ENCODE measurements at regions not wholly inside any gene's neighbourhood (a gene's known extent, or its start where the extent isn't known, plus 50 kb on each side); places are given as distances from the start of the nearest gene placed in this dataset.
A peak's percentile ranks its signal among the peaks of the same experiment; 100 is the strongest.

DNA sequence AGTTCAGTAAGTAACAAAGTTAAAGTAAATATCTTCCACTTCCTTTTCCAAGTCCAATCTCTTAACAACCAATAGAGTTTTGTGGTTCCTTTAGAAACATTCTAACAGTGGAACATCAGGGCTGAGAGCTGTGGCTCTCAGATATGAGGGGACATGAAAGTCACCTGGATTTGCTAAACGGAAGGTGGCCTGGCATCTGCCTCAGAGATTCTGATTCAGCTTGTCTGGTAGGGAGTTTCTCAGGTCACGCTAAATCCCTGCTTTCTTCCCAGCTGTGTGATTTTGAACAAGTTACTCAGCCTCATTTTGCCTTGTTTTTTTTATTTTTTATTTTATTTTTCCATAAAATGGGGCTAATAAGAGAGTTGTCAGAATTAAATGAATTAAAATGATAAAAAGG, 411.0 kb upstream of the CDH11 start:
- no peak for DNase-seq (ENCODE audit: low read depth, low spot score)
- TF ChIP-seq, protein P1, sequence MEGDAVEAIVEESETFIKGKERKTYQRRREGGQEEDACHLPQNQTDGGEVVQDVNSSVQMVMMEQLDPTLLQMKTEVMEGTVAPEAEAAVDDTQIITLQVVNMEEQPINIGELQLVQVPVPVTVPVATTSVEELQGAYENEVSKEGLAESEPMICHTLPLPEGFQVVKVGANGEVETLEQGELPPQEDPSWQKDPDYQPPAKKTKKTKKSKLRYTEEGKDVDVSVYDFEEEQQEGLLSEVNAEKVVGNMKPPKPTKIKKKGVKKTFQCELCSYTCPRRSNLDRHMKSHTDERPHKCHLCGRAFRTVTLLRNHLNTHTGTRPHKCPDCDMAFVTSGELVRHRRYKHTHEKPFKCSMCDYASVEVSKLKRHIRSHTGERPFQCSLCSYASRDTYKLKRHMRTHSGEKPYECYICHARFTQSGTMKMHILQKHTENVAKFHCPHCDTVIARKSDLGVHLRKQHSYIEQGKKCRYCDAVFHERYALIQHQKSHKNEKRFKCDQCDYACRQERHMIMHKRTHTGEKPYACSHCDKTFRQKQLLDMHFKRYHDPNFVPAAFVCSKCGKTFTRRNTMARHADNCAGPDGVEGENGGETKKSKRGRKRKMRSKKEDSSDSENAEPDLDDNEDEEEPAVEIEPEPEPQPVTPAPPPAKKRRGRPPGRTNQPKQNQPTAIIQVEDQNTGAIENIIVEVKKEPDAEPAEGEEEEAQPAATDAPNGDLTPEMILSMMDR (IDR thresholded peaks at IDR 0.05; ENCODE audit: low read depth, low read length), result no peak
- in situ Hi-C loops (cut with HindIII; ENCODE audit: low sequenced_read_pairs), result no loop called here
- no peak overlapping the region for H3K4me3 ChIP-seq (ENCODE audit: low read depth, low read length)

DNA sequence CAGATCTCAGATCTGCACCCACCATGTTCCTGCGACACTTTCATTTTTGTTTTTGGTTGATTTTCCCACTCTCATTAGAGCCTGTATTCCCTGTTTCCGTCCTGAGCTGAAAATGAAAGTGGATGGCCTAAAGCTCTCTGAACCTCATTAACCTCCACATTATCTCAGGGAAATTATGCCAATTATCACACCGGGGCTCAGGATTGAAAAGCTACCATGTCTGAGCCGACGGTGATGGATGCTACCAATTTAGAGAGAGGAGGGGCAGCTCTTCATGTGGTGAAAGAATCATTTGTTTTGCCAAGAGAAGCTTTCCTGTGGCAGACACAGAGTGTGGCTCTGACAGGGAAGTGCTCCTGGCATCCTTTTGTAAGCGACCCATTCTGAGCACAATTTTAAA, 410.4 kb upstream of the CDH11 start:
- in situ Hi-C loops (cut with HindIII; ENCODE audit: low sequenced_read_pairs), result no loop called here
- no peak overlapping the region for H3K4me3 ChIP-seq (ENCODE audit: low read depth, low read length)
- no peak for DNase-seq (ENCODE audit: low read depth, low spot score)
- TF ChIP-seq, protein P1 (IDR thresholded peaks at IDR 0.05; ENCODE audit: low read depth, low read length), result no peak

DNA sequence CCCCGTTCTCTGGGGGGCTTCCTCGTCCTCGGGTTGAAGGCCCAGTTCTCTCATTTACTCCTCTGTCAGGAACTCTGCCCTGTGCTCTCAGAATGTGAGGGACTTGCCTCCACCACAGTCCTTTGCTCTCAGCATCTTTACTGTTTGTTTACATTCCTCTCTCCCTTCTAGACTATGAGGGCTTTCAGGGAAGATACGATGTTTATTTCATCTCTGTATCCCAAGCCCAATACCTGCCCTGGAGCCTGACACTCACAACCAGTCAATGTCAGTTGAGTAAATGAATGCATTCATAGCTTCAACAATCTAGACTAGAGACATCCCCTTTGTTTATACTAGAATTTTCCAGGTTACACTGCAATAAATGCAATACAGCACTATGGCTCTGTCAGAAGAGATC, 409.6 kb upstream of the CDH11 start:
- TF ChIP-seq, protein P1 (IDR thresholded peaks at IDR 0.05; ENCODE audit: low read depth, low read length), result no peak
- DNase-seq (ENCODE audit: low read depth, low spot score), result no peak
- no peak overlapping the region for H3K4me3 ChIP-seq (ENCODE audit: low read depth, low read length)
- in situ Hi-C loops (cut with HindIII; ENCODE audit: low sequenced_read_pairs), result no loop called here

DNA sequence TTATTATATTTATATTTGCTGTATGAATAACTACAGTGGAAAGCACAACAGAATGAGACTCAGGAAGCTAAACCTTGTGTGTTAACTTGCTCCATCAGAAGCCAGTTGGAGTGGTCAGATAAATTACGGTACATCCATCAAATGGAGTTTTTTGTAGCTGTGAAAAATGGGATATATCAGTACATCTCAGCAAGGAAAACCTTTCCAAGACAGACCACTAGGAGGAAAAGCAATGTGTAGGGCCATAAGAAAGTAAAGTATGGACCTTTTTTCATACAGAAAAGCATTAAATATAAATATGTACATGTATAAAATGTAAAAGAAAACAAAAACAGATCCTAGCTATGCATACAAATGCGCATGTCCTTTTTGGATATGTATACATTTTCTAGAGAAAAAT, 403.8 kb upstream of the CDH11 start:
- TF ChIP-seq, protein P1 (IDR thresholded peaks at IDR 0.05; ENCODE audit: low read depth, low read length), result peak; percentile 9
- in situ Hi-C loops (cut with HindIII; ENCODE audit: low sequenced_read_pairs), result no loop called here
- H3K4me3 ChIP-seq (ENCODE audit: low read depth, low read length), result no peak overlapping the region
- no peak for DNase-seq (ENCODE audit: low read depth, low spot score)

DNA sequence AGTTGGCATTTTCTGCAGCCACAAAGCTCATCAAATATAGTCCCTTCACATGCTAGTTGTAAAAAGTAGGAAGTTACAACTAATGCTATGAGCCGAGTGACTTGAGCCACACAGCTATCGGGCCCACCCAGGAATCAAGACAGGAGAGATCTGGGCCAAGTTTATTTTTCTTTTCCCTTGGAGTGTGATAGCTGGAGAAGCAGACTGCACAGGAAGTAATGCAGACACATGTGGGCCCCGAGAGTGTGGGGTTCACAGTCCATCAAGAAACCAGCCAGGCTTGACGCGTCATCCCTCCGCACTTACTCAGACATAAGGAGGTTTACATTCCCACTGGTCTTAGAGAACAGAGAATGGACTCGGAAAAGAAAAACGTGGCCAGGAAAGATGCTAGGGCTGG, 403.1 kb upstream of the CDH11 start:
- H3K4me3 ChIP-seq (ENCODE audit: low read depth, low read length), result no peak overlapping the region
- peak; percentile 91 for DNase-seq (ENCODE audit: low read depth, low spot score)
- TF ChIP-seq, protein P1 (IDR thresholded peaks at IDR 0.05; ENCODE audit: low read depth, low read length), result no peak
- in situ Hi-C loops (cut with HindIII; ENCODE audit: low sequenced_read_pairs), result no loop called here

DNA sequence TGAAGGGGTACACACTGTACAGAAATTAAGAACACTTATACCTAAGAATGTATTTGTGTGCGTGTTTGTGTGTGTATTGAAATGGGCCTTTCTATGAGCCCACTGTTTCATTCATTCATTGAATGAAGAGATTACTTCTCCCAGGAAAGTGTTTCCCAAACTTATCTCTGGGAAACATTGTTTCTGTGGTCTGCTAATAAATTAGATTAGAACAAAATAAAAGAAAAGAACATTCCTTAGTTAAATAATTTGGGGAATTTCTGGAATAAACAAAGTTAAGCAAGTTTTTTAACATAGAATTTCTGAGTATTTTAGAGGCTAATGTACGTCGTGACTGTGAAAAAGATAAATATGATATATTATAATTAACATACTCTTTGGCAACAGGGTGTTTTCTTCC, 402.4 kb upstream of the CDH11 start:
- no peak overlapping the region for H3K4me3 ChIP-seq (ENCODE audit: low read depth, low read length)
- DNase-seq (ENCODE audit: low read depth, low spot score), result no peak
- in situ Hi-C loops (cut with HindIII; ENCODE audit: low sequenced_read_pairs), result no loop called here
- TF ChIP-seq, protein P1 (IDR thresholded peaks at IDR 0.05; ENCODE audit: low read depth, low read length), result no peak
